ENCODE measurements at regions not wholly inside any gene's neighbourhood (a gene's known extent, or its start where the extent isn't known, plus 50 kb on each side); places are given as distances from the start of the nearest gene placed in this dataset.
"Not testable (repeated sequence)": the region's sequence is repeated elsewhere in the genome, so short reads cannot be mapped to it uniquely, and the experiment has no call there.

DNA sequence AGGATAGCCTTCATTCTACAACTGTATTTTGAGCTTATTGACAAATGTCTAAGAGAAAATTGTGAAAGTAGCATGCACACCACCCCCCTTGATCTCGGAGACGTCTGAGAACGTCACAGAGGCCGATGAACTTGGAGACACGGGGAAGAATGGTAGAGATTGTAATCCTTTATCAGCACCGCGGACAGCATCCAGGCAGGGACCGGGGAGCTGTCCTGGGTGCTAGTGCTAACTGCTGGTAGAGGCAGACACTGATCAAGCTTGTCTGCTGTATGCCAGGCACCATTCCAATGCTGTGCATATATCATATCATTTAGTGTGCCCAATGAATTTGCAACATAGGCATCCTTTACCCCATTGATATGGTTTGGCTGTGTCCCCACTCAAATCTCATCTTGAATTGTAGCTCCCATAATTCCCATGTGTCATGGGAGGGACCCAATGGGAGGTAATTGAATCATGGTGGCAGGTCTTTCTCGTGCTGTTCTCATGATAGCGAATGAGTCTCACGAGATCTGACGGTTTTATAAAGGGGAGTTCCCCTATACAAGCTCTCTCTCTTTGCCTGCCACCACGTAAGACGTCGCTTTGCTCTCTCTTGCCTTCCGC is 98.8 kb downstream of the LHX2 start:
- intact Hi-C loops (cut with DNase I) = no loop called here
- no peak overlapping the region for H3K27ac ChIP-seq (ENCODE audit: low read length)
- H3K9me3 ChIP-seq (ENCODE audit: control insufficient read depth, low read length) = no peaks in the 10 kb centered on the region
- no peak overlapping the region for H3K4me3 ChIP-seq (ENCODE audit: low read length)
- WGBS = 33% methylated on average over 16 of the region's 16 CpGs
- peak; percentile 65 to 68 for ATAC-seq
- H3K27me3 ChIP-seq (ENCODE audit: control insufficient read depth, insufficient read depth) = no peaks in the 10 kb centered on the region
- DNase-seq = peak; percentile 46 to 85 (median 73)
- H3K4me1 ChIP-seq (ENCODE audit: control insufficient read depth, insufficient read depth, low read length) = no peaks in the 10 kb centered on the region

DNA sequence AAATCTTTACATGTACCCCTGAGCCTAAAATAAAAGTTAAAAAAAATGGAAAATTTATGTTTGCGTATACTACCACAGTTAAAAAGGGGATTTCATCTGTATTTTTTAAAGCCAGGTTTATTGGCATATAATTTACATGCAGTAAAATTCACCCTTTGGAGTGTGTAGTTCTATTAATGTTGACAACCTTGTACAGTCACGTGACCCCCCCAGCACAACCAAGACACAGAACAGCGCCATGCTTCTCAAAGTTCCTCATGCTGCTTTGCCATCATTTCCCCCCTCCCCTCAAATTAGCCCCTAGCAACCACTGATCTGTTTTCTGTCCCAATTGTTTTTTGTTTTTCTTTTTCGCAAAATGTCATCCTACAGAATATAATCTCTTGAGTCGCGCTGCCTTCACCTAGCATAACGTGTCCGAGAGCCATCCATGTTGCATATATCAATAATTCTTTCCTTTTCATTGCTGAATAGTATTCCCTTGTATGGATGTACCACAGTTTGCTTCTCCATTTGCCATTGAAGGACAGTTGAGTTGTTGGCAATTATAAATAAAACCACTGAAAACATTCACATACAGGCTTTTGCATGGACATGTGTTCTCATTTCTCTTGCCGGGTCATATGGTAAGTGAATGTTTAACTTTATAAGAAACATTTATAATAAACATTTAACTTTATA is 105.3 kb downstream of the LHX2 start:
- H3K27ac ChIP-seq (ENCODE audit: low read length) = no peak overlapping the region
- no peaks in the 10 kb centered on the region for H3K4me1 ChIP-seq (ENCODE audit: control insufficient read depth, insufficient read depth, low read length)
- H3K4me3 ChIP-seq (ENCODE audit: low read length) = no peak overlapping the region
- peaks cover 5% of the 10 kb centered on the region for H3K9me3 ChIP-seq (ENCODE audit: control insufficient read depth, low read length)
- H3K27me3 ChIP-seq (ENCODE audit: control insufficient read depth, insufficient read depth) = no peaks in the 10 kb centered on the region
- intact Hi-C loops (cut with DNase I) = no loop called here
- ATAC-seq = no peak
- 91% methylated on average over 9 of the region's 9 CpGs for WGBS
- no peak for DNase-seq

DNA sequence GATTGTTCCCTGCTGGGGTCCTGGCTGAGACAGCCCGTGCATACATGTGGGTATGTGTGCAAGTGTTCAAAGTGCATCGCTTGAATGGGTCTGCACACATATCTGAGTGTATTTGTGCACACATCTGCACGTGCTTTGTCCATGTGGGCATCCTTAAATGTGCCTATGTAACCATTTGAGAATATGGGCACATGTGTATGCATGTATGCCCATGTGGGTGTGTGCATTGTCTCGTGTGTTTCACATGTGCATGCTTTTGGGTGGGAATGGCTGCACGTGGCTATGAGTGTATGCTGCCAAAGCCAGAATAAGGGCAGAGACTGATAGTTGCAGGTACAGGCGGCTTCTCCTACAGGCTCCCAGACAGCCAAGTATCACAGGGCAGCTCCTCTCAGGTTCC is 107.3 kb downstream of the LHX2 start:
- intact Hi-C loops (cut with DNase I) = no loop called here
- Histone ChIP-seq H3K27ac (ENCODE audit: low read length) (no peak overlapping the region), H3K9me3 (ENCODE audit: control insufficient read depth, low read length) (peaks cover 5% of the 10 kb centered on the region), H3K27me3 (ENCODE audit: control insufficient read depth, insufficient read depth) (no peaks in the 10 kb centered on the region), H3K4me1 (ENCODE audit: control insufficient read depth, insufficient read depth, low read length) (no peaks in the 10 kb centered on the region), H3K4me3 (ENCODE audit: low read length) (no peak overlapping the region)
- no peak for ATAC-seq
- 68% methylated on average over 6 of the region's 6 CpGs for WGBS
- no peak for DNase-seq

DNA sequence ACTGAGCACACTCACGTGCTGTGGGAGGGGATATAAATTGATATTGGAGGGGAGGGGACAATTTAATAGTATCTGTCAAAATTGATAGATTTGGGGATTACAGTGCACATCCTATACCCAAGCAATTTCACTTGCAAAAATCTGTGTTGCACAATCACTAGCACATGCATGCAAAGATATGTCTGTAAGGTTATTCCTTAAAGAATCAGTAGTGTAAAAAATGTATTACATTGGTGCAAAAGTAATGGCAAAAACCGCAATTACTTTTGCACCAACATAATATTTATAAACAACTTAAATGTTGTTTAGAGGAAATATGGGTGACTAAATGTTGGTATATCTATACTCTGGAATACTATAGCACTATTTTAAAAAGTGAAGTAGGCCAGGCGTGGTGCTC is 108.7 kb downstream of the LHX2 start:
- ATAC-seq = no peak
- Histone ChIP-seq H3K4me1 (ENCODE audit: control insufficient read depth, insufficient read depth, low read length) (no peaks in the 10 kb centered on the region), H3K27me3 (ENCODE audit: control insufficient read depth, insufficient read depth) (no peaks in the 10 kb centered on the region), H3K4me3 (ENCODE audit: low read length) (no peak overlapping the region), H3K27ac (ENCODE audit: low read length) (no peak overlapping the region), H3K9me3 (ENCODE audit: control insufficient read depth, low read length) (peaks cover 5% of the 10 kb centered on the region)
- no peak for DNase-seq
- intact Hi-C loops (cut with DNase I) = loop anchor here in 2 of 4 donors (10.0 kb wide), 1 partner anchor 415 kb away; no protein-coding TSS in a partner anchor
- 71% methylated on average over 3 of the region's 3 CpGs for WGBS

DNA sequence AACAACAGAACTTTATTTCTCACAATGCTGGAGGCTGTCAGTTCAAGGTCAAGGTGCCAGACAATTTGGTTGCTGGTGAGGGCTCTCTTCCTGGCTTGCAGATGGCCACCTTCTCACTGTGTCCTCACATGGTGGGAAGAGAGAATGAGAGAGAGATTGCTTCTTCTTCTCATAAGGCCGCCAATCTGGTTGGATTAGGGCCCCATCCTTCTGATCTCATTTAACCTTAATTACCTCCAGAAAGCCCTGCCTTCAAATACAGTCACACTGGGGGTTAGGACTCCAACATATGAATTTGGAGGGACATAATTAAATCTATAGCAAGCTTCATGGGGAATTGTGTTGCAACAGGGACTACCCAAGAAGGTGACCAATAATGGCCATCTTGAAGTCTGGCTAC is 110.2 kb downstream of the LHX2 start:
- Histone ChIP-seq H3K4me1 (ENCODE audit: control insufficient read depth, insufficient read depth, low read length) (no peaks in the 10 kb centered on the region), H3K27me3 (ENCODE audit: control insufficient read depth, insufficient read depth) (no peaks in the 10 kb centered on the region), H3K9me3 (ENCODE audit: control insufficient read depth, low read length) (peaks cover 5% of the 10 kb centered on the region), H3K4me3 (ENCODE audit: low read length) (no peak overlapping the region), H3K27ac (ENCODE audit: low read length) (no peak overlapping the region)
- 97% methylated on average over 1 of the region's 1 CpG for WGBS
- intact Hi-C loops (cut with DNase I) = loop anchor here in 2 of 4 donors (10.0 kb wide), 1 partner anchor 413 kb away; no protein-coding TSS in a partner anchor
- no peak for ATAC-seq
- DNase-seq = no peak

GRCh38 chr9:124122321-124122720 is 110.8 kb downstream of the LHX2 start:
- Histone ChIP-seq H3K9me3 (ENCODE audit: control insufficient read depth, low read length) (peaks cover 4% of the 10 kb centered on the region), H3K4me1 (ENCODE audit: control insufficient read depth, insufficient read depth, low read length) (no peaks in the 10 kb centered on the region), H3K27me3 (ENCODE audit: control insufficient read depth, insufficient read depth) (no peaks in the 10 kb centered on the region), H3K4me3 (ENCODE audit: low read length) (no peak overlapping the region), H3K27ac (ENCODE audit: low read length) (no peak overlapping the region)
- DNase-seq (no peak), ATAC-seq (no peak)
- 66% methylated on average over 1 of the region's 1 CpG for WGBS
- intact Hi-C loops (cut with DNase I) = loop anchor here in 2 of 4 donors (10.0 kb wide), 1 partner anchor 412 kb away; no protein-coding TSS in a partner anchor

- H3K27me3 ChIP-seq (ENCODE audit: control insufficient read depth, insufficient read depth) = no peaks in the 10 kb centered on the region
- H3K27ac ChIP-seq (ENCODE audit: low read length) = no peak overlapping the region
- 80% methylated on average over 3 of the region's 3 CpGs for WGBS
- peaks cover 3% of the 10 kb centered on the region for H3K9me3 ChIP-seq (ENCODE audit: control insufficient read depth, low read length)
- intact Hi-C loops (cut with DNase I) = loop anchor here in 2 of 4 donors (10.0 kb wide), 1 partner anchor 412 kb away; no protein-coding TSS in a partner anchor
- ATAC-seq = no peak
- H3K4me3 ChIP-seq (ENCODE audit: low read length) = no peak overlapping the region
- H3K4me1 ChIP-seq (ENCODE audit: control insufficient read depth, insufficient read depth, low read length) = no peaks in the 10 kb centered on the region
- no peak for DNase-seq
These were observed 111.4 kb downstream of the LHX2 start for GRCh38 chr9:124122813-124123462.

DNA sequence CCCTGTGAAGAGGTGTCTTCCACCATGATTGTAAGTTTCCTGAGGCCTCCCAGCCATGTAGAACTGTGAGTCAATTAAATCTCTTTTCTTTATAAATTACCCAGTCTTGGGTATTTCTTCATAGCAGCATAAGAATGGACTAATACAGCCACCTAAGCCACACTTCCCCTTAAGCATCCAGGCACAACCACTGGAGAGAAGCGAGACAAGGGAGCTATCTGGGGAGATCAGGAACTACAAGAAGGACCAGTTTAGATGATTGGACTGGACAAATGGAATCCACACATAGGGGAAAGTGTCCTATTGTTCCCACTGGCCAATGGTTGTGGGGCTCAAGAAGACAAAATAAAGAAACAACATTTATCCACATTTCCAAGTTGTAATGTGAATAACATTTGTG is 112.1 kb downstream of the LHX2 start:
- not testable (repeated sequence) for DNase-seq; H3K4me1 ChIP-seq (ENCODE audit: control insufficient read depth, insufficient read depth, low read length); H3K9me3 ChIP-seq (ENCODE audit: control insufficient read depth, low read length); H3K27ac ChIP-seq (ENCODE audit: low read length); H3K27me3 ChIP-seq (ENCODE audit: control insufficient read depth, insufficient read depth); ATAC-seq; H3K4me3 ChIP-seq (ENCODE audit: low read length)
- 90% methylated on average over 1 of the region's 1 CpG for whole genome bisulfite sequencing
- intact Hi-C loops (cut with DNase I) = loop anchor here in 2 of 4 donors (10.0 kb wide), 1 partner anchor 411 kb away; no protein-coding TSS in a partner anchor

- intact Hi-C loops (cut with DNase I) = loop anchor here in 3 of 4 donors (5.0 to 10.0 kb wide), 2 partner anchors 197 to 410 kb away; no protein-coding TSS in a partner anchor
- WGBS = 84% methylated on average over 19 of the region's 19 CpGs
These were observed 113.4 kb downstream of the LHX2 start for GRCh38 chr9:124124729-124125650.

GRCh38 chr9:124125651-124125977 is 114.0 kb downstream of the LHX2 start:
- ATAC-seq (no peak), DNase-seq (no peak)
- Histone ChIP-seq H3K4me1 (ENCODE audit: control insufficient read depth, insufficient read depth, low read length) (no peaks in the 10 kb centered on the region), H3K9me3 (ENCODE audit: control insufficient read depth, low read length) (peaks cover 3% of the 10 kb centered on the region), H3K27ac (ENCODE audit: low read length) (no peak overlapping the region), H3K4me3 (ENCODE audit: low read length) (no peak overlapping the region), H3K27me3 (ENCODE audit: control insufficient read depth, insufficient read depth) (no peaks in the 10 kb centered on the region)
- 33% methylated on average over 12 of the region's 12 CpGs for WGBS
- intact Hi-C loops (cut with DNase I) = loop anchor here in 3 of 4 donors (5.0 to 10.0 kb wide), 2 partner anchors 197 to 409 kb away; no protein-coding TSS in a partner anchor

More at GRCh38 chr9:124124729-124125650, 113.4 kb downstream of the LHX2 start:
- ATAC-seq = peak in 1 of 2 donors; percentile 25
- DNase-seq = no peak
- no peaks in the 10 kb centered on the region for H3K27me3 ChIP-seq (ENCODE audit: control insufficient read depth, insufficient read depth)
- H3K4me1 ChIP-seq (ENCODE audit: control insufficient read depth, insufficient read depth, low read length) = no peaks in the 10 kb centered on the region
- peaks cover 3% of the 10 kb centered on the region for H3K9me3 ChIP-seq (ENCODE audit: control insufficient read depth, low read length)
- no peak overlapping the region for H3K4me3 ChIP-seq (ENCODE audit: low read length)
- H3K27ac ChIP-seq (ENCODE audit: low read length) = no peak overlapping the region
